ENCODE measurements at regions not wholly inside any gene's neighbourhood (a gene's known extent, or its start where the extent isn't known, plus 50 kb on each side); places are given as distances from the start of the nearest gene placed in this dataset.

- DNase-seq (ENCODE audit: low spot score) = no peak
Measured at GRCh38 chr6:9527679-9528286, 887.1 kb downstream of the TFAP2A start.

GRCh38 chr6:9523462-9523861, 891.4 kb downstream of the TFAP2A start:
- DNase-seq (ENCODE audit: low spot score) = no peak

- DNase-seq (ENCODE audit: low spot score) = no peak
Measured at GRCh38 chr6:9522101-9522500, 892.8 kb downstream of the TFAP2A start.

GRCh38 chr6:9521152-9521530, 893.7 kb downstream of the TFAP2A start:
- no peak for DNase-seq (ENCODE audit: low spot score)

- DNase-seq (ENCODE audit: low spot score) = no peak
Measured at GRCh38 chr6:9520417-9521151, 894.3 kb downstream of the TFAP2A start.

GRCh38 chr6:9518431-9518830, 896.4 kb downstream of the TFAP2A start:
- DNase-seq (ENCODE audit: low spot score) = no peak

- DNase-seq (ENCODE audit: low spot score) = no peak
Measured at GRCh38 chr6:9517806-9518205, 897.1 kb downstream of the TFAP2A start.

GRCh38 chr6:9515633-9516606, 899.0 kb downstream of the TFAP2A start:
- DNase-seq (ENCODE audit: low spot score) = peak; percentile 16

GRCh38 chr6:9514146-9514545, 900.7 kb downstream of the TFAP2A start:
- DNase-seq (ENCODE audit: low spot score) = no peak

GRCh38 chr6:9511157-9511556, 903.7 kb downstream of the TFAP2A start:
- no peak for DNase-seq (ENCODE audit: low spot score)

GRCh38 chr6:9507136-9507895, 907.6 kb downstream of the TFAP2A start:
- DNase-seq (ENCODE audit: low spot score) = no peak

GRCh38 chr6:9504191-9504590, 910.7 kb downstream of the TFAP2A start:
- DNase-seq (ENCODE audit: low spot score) = no peak

- DNase-seq (ENCODE audit: low spot score) = no peak
Measured at GRCh38 chr6:9503111-9503761, 911.6 kb downstream of the TFAP2A start.

GRCh38 chr6:9499709-9500108, 915.2 kb downstream of the TFAP2A start:
- no peak for DNase-seq (ENCODE audit: low spot score)

GRCh38 chr6:9496837-9497236, 918.0 kb downstream of the TFAP2A start:
- DNase-seq (ENCODE audit: low spot score) = no peak

GRCh38 chr6:9494864-9495263, 920.0 kb downstream of the TFAP2A start:
- DNase-seq (ENCODE audit: low spot score) = no peak

- DNase-seq (ENCODE audit: low spot score) = no peak
Measured at GRCh38 chr6:9492790-9493189, 922.1 kb downstream of the TFAP2A start.

- no peak for DNase-seq (ENCODE audit: low spot score)
Measured at GRCh38 chr6:9487128-9487527, 927.7 kb downstream of the TFAP2A start.

GRCh38 chr6:9485992-9486391, 928.9 kb downstream of the TFAP2A start:
- DNase-seq (ENCODE audit: low spot score) = no peak

GRCh38 chr6:9484686-9485085, 930.2 kb downstream of the TFAP2A start:
- DNase-seq (ENCODE audit: low spot score) = no peak

- DNase-seq (ENCODE audit: low spot score) = no peak
Measured at GRCh38 chr6:9484091-9484490, 930.8 kb downstream of the TFAP2A start.
